ENCODE measurements at regions not wholly inside any gene's neighbourhood (a gene's known extent, or its start where the extent isn't known, plus 50 kb on each side); places are given as distances from the start of the nearest gene placed in this dataset.

- Histone ChIP-seq H2AFZ (ENCODE audit: low read length) (no peak overlapping the region), H3K9me2 (replicated peaks; ENCODE audit: low read length) (no peaks in the 10 kb centered on the region), H3K27me3 (ENCODE audit: low read length) (no peaks in the 10 kb centered on the region), H3F3A (ENCODE audit: low read length, unreplicated experiment) (no peaks in the 10 kb centered on the region), H3K9ac (ENCODE audit: low read length) (no peak overlapping the region), H3K4me1 (ENCODE audit: insufficient read depth, low read length) (no peaks in the 10 kb centered on the region), H3K79me2 (ENCODE audit: low read length) (no peaks in the 10 kb centered on the region), H3K9me3 (ENCODE audit: low read length) (no peaks in the 10 kb centered on the region), H4K20me1 (ENCODE audit: low read length) (no peaks in the 10 kb centered on the region), H3K27ac (ENCODE audit: low read length) (no peak overlapping the region), H3K4me3 (ENCODE audit: low read length) (no peak overlapping the region), H3K4me2 (ENCODE audit: low read length) (no peak overlapping the region), H3K36me3 (ENCODE audit: low read depth, low read length) (no peaks in the 10 kb centered on the region)
- BruUV-seq (replicated peaks), result no TSS peak
- ChIA-PET CTCF (no interaction called here), POLR2A (ENCODE audit: unreplicated experiment) (no interaction called here)
- DNase-seq (no peak), ATAC-seq (no peak)
- intact Hi-C loops (cut with micrococcal nuclease), result no loop called here
- TF ChIP-seq CTCF (conservative IDR thresholded peaks at IDR 0.05; ENCODE audit: low read depth, low read length), result no peak
- TF ChIP-seq EZH2phosphoT487 (IDR thresholded peaks at IDR 0.05; ENCODE audit: borderline replicate concordance, low read length), result no peak
- no peak for TF ChIP-seq EZH2 (IDR thresholded peaks at IDR 0.05; ENCODE audit: low read length, unreplicated experiment)
Observed at GRCh38 chrX:113629326-113629725, 788.7 kb upstream of the AMOT start.

- H3K4me2 ChIP-seq (ENCODE audit: low read length), result no peak overlapping the region
- POLR2A ChIA-PET (ENCODE audit: unreplicated experiment), result no interaction called here
- H2AFZ ChIP-seq (ENCODE audit: low read length), result no peak overlapping the region
Observed at GRCh38 chrX:113594123-113594841, 753.7 kb upstream of the AMOT start.

More at GRCh38 chrX:113594123-113594841, 753.7 kb upstream of the AMOT start:
- Histone ChIP-seq H3K9me3 (ENCODE audit: low read length) (no peaks in the 10 kb centered on the region), H3K9ac (ENCODE audit: low read length) (no peak overlapping the region), H3F3A (ENCODE audit: low read length, unreplicated experiment) (no peaks in the 10 kb centered on the region), H3K9me2 (replicated peaks; ENCODE audit: low read length) (no peaks in the 10 kb centered on the region), H3K36me3 (ENCODE audit: low read depth, low read length) (no peaks in the 10 kb centered on the region), H4K20me1 (ENCODE audit: low read length) (no peaks in the 10 kb centered on the region), H3K4me1 (ENCODE audit: insufficient read depth, low read length) (no peaks in the 10 kb centered on the region), H3K27ac (ENCODE audit: low read length) (no peak overlapping the region), H3K79me2 (ENCODE audit: low read length) (no peaks in the 10 kb centered on the region), H3K27me3 (ENCODE audit: low read length) (no peaks in the 10 kb centered on the region), H3K4me3 (ENCODE audit: low read length) (no peak overlapping the region)
- intact Hi-C loops (cut with micrococcal nuclease), result no loop called here
- no TSS peak for BruUV-seq (replicated peaks)
- no peak for ATAC-seq
- CTCF ChIA-PET, result no interaction called here
- TF ChIP-seq EZH2phosphoT487 (IDR thresholded peaks at IDR 0.05; ENCODE audit: borderline replicate concordance, low read length) (no peak), EZH2 (IDR thresholded peaks at IDR 0.05; ENCODE audit: low read length, unreplicated experiment) (no peak), CTCF (conservative IDR thresholded peaks at IDR 0.05; ENCODE audit: low read depth, low read length) (no peak)
- peak; percentile 3 for DNase-seq
